Transverse colon (tissue), 4 donors: ENCODE measurements at regions not wholly inside any gene's neighbourhood (a gene's known extent, or its start where the extent isn't known, plus 50 kb on each side); places are given as distances from the start of the nearest gene placed in this dataset.

Experiments used
- DNase-seq: peaks from one replicate; pipeline ENCODE4 v3.0.0-alpha.2; 2019
- H3K27ac ChIP-seq, 4 donors: fragments of 200-600 bp; sonication (generic); 2 replicates each; pipeline ENCODE4 v1.5.1; 2016 to 2018; ENCODE audit warnings: inconsistent platforms in 4 of 4
- H3K27me3 ChIP-seq: fragments of 200-600 bp; sonication (generic); 2 replicates; pipeline ENCODE4 v1.5.1; 2017; ENCODE audit warnings: inconsistent platforms
- H3K36me3 ChIP-seq, 4 donors: fragments of 200-600 bp; sonication (generic); 2 replicates each; pipeline ENCODE4 v1.5.1; 2017 to 2019; ENCODE audit warnings: inconsistent platforms in 4 of 4
- H3K4me1 ChIP-seq, 4 donors: fragments of 200-600 bp; sonication (generic); 2 replicates each; pipeline ENCODE4 v1.5.1; 2017 to 2020; ENCODE audit warnings: inconsistent platforms in 4 of 4
- H3K4me3 ChIP-seq, 4 donors: fragments of 200-600 bp; sonication (generic); 1 replicate in 1 of 4; 2 replicates in 3 of 4; pipeline versions ENCODE4 v1.5.1 to v1.6.1; 2017 to 2019; ENCODE audit warnings: inconsistent platforms in 4 of 4
- H3K9me3 ChIP-seq, 2 donors: fragments of 200-600 bp; sonication (generic); 2 replicates each; pipeline ENCODE4 v1.5.1; 2017 to 2019; ENCODE audit warnings: inconsistent platforms in 2 of 2
- EP300 ChIP-seq: sonication (generic); formaldehyde crosslinking; IDR thresholded peaks from one replicate; pipeline ENCODE4 v1.6.1; 2017; ENCODE audit warnings: antibody characterized with exemption, low read depth
- POLR2A ChIP-seq: fragments of 450-650 bp; IDR thresholded peaks from one replicate; pipeline ENCODE4 v1.6.1; 2016; ENCODE audit warnings: antibody characterized with exemption, mild to moderate bottlenecking, moderate library complexity
- POLR2AphosphoS5 ChIP-seq, 3 donors: sonication (generic); formaldehyde crosslinking; IDR thresholded peaks; one replicate each; pipeline ENCODE4 v1.6.1; 2016; ENCODE audit warnings: antibody characterized with exemption in 3 of 3
- WGBS, 2 donors: methylation state at CpG; one replicate each; pipeline ENCODE4 v1.1.5; 2018; ENCODE audit warnings: low coverage in 1 of 2; 5-methylcytosine and 5-hydroxymethylcytosine counted together
- in situ Hi-C, 4 donors: fragments of 200-750 bp; cut with MboI; loops; one replicate each; pipeline versions ENCODE4 v1.15.0 to v1.15.1; 2017; ENCODE audit warnings: low sequenced_read_pairs in 3 of 4, low pct_ligation_motif_present in 1 of 4, low pct_unique_long_range_greater_than_20kb in 1 of 4
- intact Hi-C: fragments of 100-400 bp; cut with DNase I; formaldehyde crosslinking; loops from one replicate; pipeline ENCODE4 v1.15.1; 2023; ENCODE audit warnings: low total_unique reads
- TF ChIP-seq, protein P1 (sequence below), 5 experiments: fragments of 200-600 bp in 3 of 5; fragments of 450-650 bp in 2 of 5; sonication (generic) in 3 of 5; IDR thresholded peaks; 1 replicate in 2 of 5; 2 replicates in 3 of 5; pipeline ENCODE4 v1.5.1; 2016 to 2017; ENCODE audit warnings: antibody characterized with exemption in 5 of 5, inconsistent platforms in 3 of 5, mild to moderate bottlenecking in 2 of 5, moderate library complexity in 1 of 5

- H3K4me3 ChIP-seq, result no peak overlapping the region
- 86% methylated on average over 8 to 10 of the region's 10 CpGs for WGBS, 2 donors
- TF ChIP-seq POLR2AphosphoS5 (IDR thresholded peaks at IDR 0.05) (no peak), EP300 (no peak), POLR2A (no peak)
- TF ChIP-seq, protein P1, sequence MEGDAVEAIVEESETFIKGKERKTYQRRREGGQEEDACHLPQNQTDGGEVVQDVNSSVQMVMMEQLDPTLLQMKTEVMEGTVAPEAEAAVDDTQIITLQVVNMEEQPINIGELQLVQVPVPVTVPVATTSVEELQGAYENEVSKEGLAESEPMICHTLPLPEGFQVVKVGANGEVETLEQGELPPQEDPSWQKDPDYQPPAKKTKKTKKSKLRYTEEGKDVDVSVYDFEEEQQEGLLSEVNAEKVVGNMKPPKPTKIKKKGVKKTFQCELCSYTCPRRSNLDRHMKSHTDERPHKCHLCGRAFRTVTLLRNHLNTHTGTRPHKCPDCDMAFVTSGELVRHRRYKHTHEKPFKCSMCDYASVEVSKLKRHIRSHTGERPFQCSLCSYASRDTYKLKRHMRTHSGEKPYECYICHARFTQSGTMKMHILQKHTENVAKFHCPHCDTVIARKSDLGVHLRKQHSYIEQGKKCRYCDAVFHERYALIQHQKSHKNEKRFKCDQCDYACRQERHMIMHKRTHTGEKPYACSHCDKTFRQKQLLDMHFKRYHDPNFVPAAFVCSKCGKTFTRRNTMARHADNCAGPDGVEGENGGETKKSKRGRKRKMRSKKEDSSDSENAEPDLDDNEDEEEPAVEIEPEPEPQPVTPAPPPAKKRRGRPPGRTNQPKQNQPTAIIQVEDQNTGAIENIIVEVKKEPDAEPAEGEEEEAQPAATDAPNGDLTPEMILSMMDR (IDR thresholded peaks at IDR 0.05), result no peak
- no peaks in the 10 kb centered on the region for H3K4me1 ChIP-seq
- H3K36me3 ChIP-seq, result no peaks in the 10 kb centered on the region
- intact Hi-C loops (no loop called here), in situ Hi-C loops (no loop called here)
- H3K27ac ChIP-seq, result no peak overlapping the region
- no peaks in the 10 kb centered on the region for H3K9me3 ChIP-seq
- H3K27me3 ChIP-seq, result no peaks in the 10 kb centered on the region
- no peak for DNase-seq
Measured at GRCh38 chr1:199667089-199667488, 360.4 kb upstream of the NR5A2 start.

DNA sequence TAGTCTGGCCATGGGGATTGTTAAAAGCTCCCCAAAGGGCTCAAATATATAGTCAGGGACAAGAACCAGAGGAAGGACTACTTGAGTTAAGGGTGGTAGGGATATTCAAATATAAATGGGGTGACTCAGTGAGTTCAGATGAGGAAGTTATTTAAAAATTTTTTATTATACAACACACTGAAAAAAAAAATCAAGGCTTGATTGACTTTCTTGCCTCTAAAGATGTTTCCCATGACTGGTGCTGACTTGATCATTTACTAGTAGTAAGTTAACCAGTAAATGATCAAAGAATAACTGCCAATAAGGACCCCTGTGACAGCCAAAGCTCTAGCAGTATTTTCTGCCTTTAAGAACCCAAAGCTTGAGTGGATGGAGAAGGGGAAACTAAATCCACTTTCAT, 357.6 kb upstream of the NR5A2 start:
- Histone ChIP-seq H3K9me3 (no peaks in the 10 kb centered on the region), H3K4me1 (no peaks in the 10 kb centered on the region), H3K27me3 (no peaks in the 10 kb centered on the region), H3K4me3 (no peak overlapping the region), H3K36me3 (no peaks in the 10 kb centered on the region), H3K27ac (no peak overlapping the region)
- TF ChIP-seq EP300, result no peak
- in situ Hi-C loops, result loop anchor here in 2 of 4 donors (10.0 kb wide), 2 partner anchors 815 to 825 kb away; no protein-coding TSS in a partner anchor
- DNase-seq, result no peak
- intact Hi-C loops, result no loop called here

- no peaks in the 10 kb centered on the region for H3K36me3 ChIP-seq
- no peak overlapping the region for H3K27ac ChIP-seq
- H3K4me3 ChIP-seq, result no peak overlapping the region
- DNase-seq, result no peak
- H3K27me3 ChIP-seq, result no peaks in the 10 kb centered on the region
- H3K9me3 ChIP-seq, result no peaks in the 10 kb centered on the region
- 78 to 81% methylated on average over 3 of the region's 3 CpGs for WGBS, 2 donors
- H3K4me1 ChIP-seq, result no peaks in the 10 kb centered on the region
- TF ChIP-seq EP300 (no peak), POLR2A (no peak), POLR2AphosphoS5 (IDR thresholded peaks at IDR 0.05) (no peak)
- TF ChIP-seq, protein P1 (IDR thresholded peaks at IDR 0.05), result no peak
- intact Hi-C loops (no loop called here), in situ Hi-C loops (loop anchor here in 2 of 4 donors (10.0 kb wide), 2 partner anchors 813 to 823 kb away; no protein-coding TSS in a partner anchor)
Measured at GRCh38 chr1:199671684-199672083, 355.8 kb upstream of the NR5A2 start.

DNA sequence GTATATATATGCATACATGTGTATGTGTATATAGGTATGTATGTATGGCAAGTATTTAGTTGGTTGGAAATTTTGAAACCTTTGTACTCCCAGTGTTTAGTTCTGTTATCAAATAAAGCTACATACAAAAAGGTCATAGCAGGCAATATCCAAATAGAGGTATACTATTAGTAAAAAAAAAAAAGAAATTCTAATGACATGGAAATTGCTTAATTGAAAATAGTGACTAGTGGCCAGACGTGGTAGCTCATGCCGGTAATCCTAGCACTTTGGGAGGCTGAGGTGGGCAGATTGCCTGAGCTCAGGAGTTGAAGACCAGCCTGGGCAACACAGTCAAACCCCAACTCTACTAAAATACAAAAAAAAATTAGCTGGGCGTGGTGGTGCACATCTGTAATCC, 351.6 kb upstream of the NR5A2 start:
- Histone ChIP-seq H3K4me3 (no peak overlapping the region), H3K4me1 (no peaks in the 10 kb centered on the region), H3K9me3 (no peaks in the 10 kb centered on the region), H3K27me3 (no peaks in the 10 kb centered on the region), H3K36me3 (no peaks in the 10 kb centered on the region), H3K27ac (no peak overlapping the region)
- in situ Hi-C loops (loop anchor here (10.0 to 25.0 kb wide), 5 partner anchors 461 to 819 kb away; no protein-coding TSS in a partner anchor), intact Hi-C loops (no loop called here)
- TF ChIP-seq EP300, result no peak
- TF ChIP-seq, protein P1 (IDR thresholded peaks at IDR 0.05), result peak in 1 of 5 experiments; percentile 6
- WGBS, 2 donors, result 86 to 88% methylated on average over 1 to 3 of the region's 3 CpGs
- DNase-seq, result no peak

- no peaks in the 10 kb centered on the region for H3K9me3 ChIP-seq
- intact Hi-C loops, result no loop called here
- in situ Hi-C loops, result loop anchor here (10.0 to 25.0 kb wide), 5 partner anchors 459 to 816 kb away; no protein-coding TSS in a partner anchor
- H3K27me3 ChIP-seq, result no peaks in the 10 kb centered on the region
- H3K27ac ChIP-seq, result no peak overlapping the region
- H3K4me1 ChIP-seq, result no peaks in the 10 kb centered on the region
- 7 to 11% methylated on average over 1 of the region's 1 CpG for WGBS, 2 donors
- TF ChIP-seq POLR2AphosphoS5 (IDR thresholded peaks at IDR 0.05) (no peak), POLR2A (no peak), EP300 (no peak)
- TF ChIP-seq, protein P1 (IDR thresholded peaks at IDR 0.05), result no peak
- no peak for DNase-seq
- no peaks in the 10 kb centered on the region for H3K36me3 ChIP-seq
- H3K4me3 ChIP-seq, result no peak overlapping the region
Measured at GRCh38 chr1:199678771-199679170, 348.7 kb upstream of the NR5A2 start.
